Activated CD4-positive, alpha-beta T cell treated with anti-CD3 and anti-CD28 coated beads, Interleukin-2, amount 50 U/mL, for 24 hours (primary cell): ENCODE measurements at regions not wholly inside any gene's neighbourhood (a gene's known extent, or its start where the extent isn't known, plus 50 kb on each side); places are given as distances from the start of the nearest gene placed in this dataset.
"Not testable (repeated sequence)": the region's sequence is repeated elsewhere in the genome, so short reads cannot be mapped to it uniquely, and the experiment has no call there.

Experiments used
- DNase-seq, 2 donors: peaks; one replicate each; pipeline ENCODE4 v3.0.0-alpha.2; 2020; ENCODE audit warnings: low read depth in 1 of 2, low spot score in 1 of 2

GRCh38 chr16:26768385-26769010, 298.2 kb upstream of the C16orf82 start:
- no peak for DNase-seq

- DNase-seq = no peak
Observed at GRCh38 chr16:26770547-26770946, 296.2 kb upstream of the C16orf82 start.

GRCh38 chr16:26772503-26772902, 294.2 kb upstream of the C16orf82 start:
- DNase-seq = no peak

GRCh38 chr16:26777821-26778220, 288.9 kb upstream of the C16orf82 start:
- no peak for DNase-seq

- no peak for DNase-seq
Observed at GRCh38 chr16:26787924-26788323, 278.8 kb upstream of the C16orf82 start.

- no peak for DNase-seq
Observed at GRCh38 chr16:26791169-26791568, 275.6 kb upstream of the C16orf82 start.

- peak in 1 of 2 donors; percentile 4 for DNase-seq
Observed at GRCh38 chr16:26795184-26795583, 271.5 kb upstream of the C16orf82 start.

- no peak for DNase-seq
Observed at GRCh38 chr16:26801628-26802027, 265.1 kb upstream of the C16orf82 start.

GRCh38 chr16:26802440-26802839, 264.3 kb upstream of the C16orf82 start:
- DNase-seq = no peak

- no peak for DNase-seq
Observed at GRCh38 chr16:26802965-26803364, 263.8 kb upstream of the C16orf82 start.

- DNase-seq = no peak
Observed at GRCh38 chr16:26806657-26807056, 260.1 kb upstream of the C16orf82 start.

GRCh38 chr16:26809461-26809860, 257.3 kb upstream of the C16orf82 start:
- DNase-seq = no peak

GRCh38 chr16:26816266-26816665, 250.5 kb upstream of the C16orf82 start:
- DNase-seq = no peak

- DNase-seq = no peak
Observed at GRCh38 chr16:26816885-26817571, 249.7 kb upstream of the C16orf82 start.

- DNase-seq = no peak
Observed at GRCh38 chr16:26818393-26818792, 248.3 kb upstream of the C16orf82 start.

GRCh38 chr16:26824469-26824868, 242.3 kb upstream of the C16orf82 start:
- no peak for DNase-seq

- no peak for DNase-seq
Observed at GRCh38 chr16:26826500-26826899, 240.2 kb upstream of the C16orf82 start.

- no peak for DNase-seq
Observed at GRCh38 chr16:26827386-26827785, 239.3 kb upstream of the C16orf82 start.

GRCh38 chr16:26830428-26831127, 236.1 kb upstream of the C16orf82 start:
- DNase-seq = no peak

- DNase-seq = not testable (repeated sequence)
Observed at GRCh38 chr16:26836114-26836513, 230.6 kb upstream of the C16orf82 start.

GRCh38 chr16:26838931-26839330, 227.8 kb upstream of the C16orf82 start:
- no peak for DNase-seq

GRCh38 chr16:26840691-26841090, 226.0 kb upstream of the C16orf82 start:
- DNase-seq = no peak
